Gastroesophageal sphincter (tissue), 4 donors: ENCODE measurements at regions not wholly inside any gene's neighbourhood (a gene's known extent, or its start where the extent isn't known, plus 50 kb on each side); places are given as distances from the start of the nearest gene placed in this dataset.

Experiments used
- ATAC-seq: fragments of 150-250 bp; one replicate; pipeline ENCODE4 v1.9.1; 2016; ENCODE audit warnings: mild to moderate bottlenecking, moderate library complexity
- H3K27ac ChIP-seq, 4 donors: fragments of 200-600 bp; sonication (generic) in 3 of 4; 1 replicate in 3 of 4; 2 replicates in 1 of 4; pipeline ENCODE4 v1.5.1; 2016 to 2019
- H3K27me3 ChIP-seq: fragments of 200-600 bp; sonication (generic); one replicate; pipeline ENCODE4 v1.5.1; 2019
- H3K36me3 ChIP-seq, 2 donors: fragments of 200-600 bp; sonication (generic); one replicate each; pipeline ENCODE4 v1.5.1; 2019; ENCODE audit warnings: control low read depth in 1 of 2
- H3K4me1 ChIP-seq, 3 donors: fragments of 200-600 bp; sonication (generic); 1 replicate in 2 of 3; 2 replicates in 1 of 3; pipeline ENCODE4 v1.5.1; 2016 to 2019; ENCODE audit warnings: control low read depth in 2 of 3
- H3K4me3 ChIP-seq, 2 donors: fragments of 200-600 bp; sonication (generic); one replicate each; pipeline ENCODE4 v1.5.1; 2019; ENCODE audit warnings: mild to moderate bottlenecking in 1 of 2, moderate library complexity in 1 of 2
- H3K9me3 ChIP-seq, 3 donors: fragments of 200-600 bp; sonication (generic); one replicate each; pipeline ENCODE4 v1.5.1; 2017 to 2019; ENCODE audit warnings: control low read depth in 2 of 3
- EP300 ChIP-seq: sonication (generic); formaldehyde crosslinking; IDR thresholded peaks from one replicate; pipeline ENCODE4 v1.6.1; 2017; ENCODE audit warnings: antibody characterized with exemption, mild to moderate bottlenecking
- POLR2A ChIP-seq, 2 donors: fragments of 450-650 bp; IDR thresholded peaks; one replicate each; pipeline ENCODE4 v1.6.1; 2017; ENCODE audit warnings: antibody characterized with exemption in 2 of 2, mild to moderate bottlenecking in 2 of 2, moderate library complexity in 1 of 2
- POLR2AphosphoS5 ChIP-seq: sonication (generic); formaldehyde crosslinking; IDR thresholded peaks from one replicate; pipeline ENCODE4 v1.6.1; 2017; ENCODE audit warnings: antibody characterized with exemption
- WGBS, 2 donors: methylation state at CpG; one replicate each; pipeline ENCODE4 v1.1.5; 2018; ENCODE audit warnings: low coverage in 1 of 2; 5-methylcytosine and 5-hydroxymethylcytosine counted together
- TF ChIP-seq, protein P1 (sequence below), 4 experiments: fragments of 200-600 bp in 2 of 4; fragments of 450-650 bp in 2 of 4; sonication (generic) in 1 of 4; IDR thresholded peaks; one replicate each; pipeline ENCODE4 v1.5.1; 2017 to 2019; ENCODE audit warnings: antibody characterized with exemption in 4 of 4, mild to moderate bottlenecking in 2 of 4, moderate library complexity in 2 of 4

DNA sequence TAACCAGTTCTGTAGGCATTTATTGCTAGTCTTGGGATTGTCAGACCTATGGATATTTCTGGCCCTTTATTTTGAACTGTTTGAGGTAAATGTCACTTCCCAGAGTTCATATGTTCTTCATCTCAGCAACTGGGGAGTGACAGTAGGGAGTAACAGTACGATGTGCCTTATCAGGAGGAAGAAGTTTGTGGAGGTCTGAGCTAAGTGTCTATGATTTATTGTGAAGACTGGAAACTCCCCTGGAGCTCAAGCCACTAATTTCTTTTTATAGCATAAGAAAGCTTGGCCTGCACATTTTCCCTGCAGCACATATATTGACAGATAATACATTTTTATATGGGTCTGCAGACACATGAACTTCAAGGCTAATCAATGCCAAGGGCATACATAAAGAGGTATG lies 383.8 kb downstream of the GRXCR1 start:
- TF ChIP-seq, protein P1, sequence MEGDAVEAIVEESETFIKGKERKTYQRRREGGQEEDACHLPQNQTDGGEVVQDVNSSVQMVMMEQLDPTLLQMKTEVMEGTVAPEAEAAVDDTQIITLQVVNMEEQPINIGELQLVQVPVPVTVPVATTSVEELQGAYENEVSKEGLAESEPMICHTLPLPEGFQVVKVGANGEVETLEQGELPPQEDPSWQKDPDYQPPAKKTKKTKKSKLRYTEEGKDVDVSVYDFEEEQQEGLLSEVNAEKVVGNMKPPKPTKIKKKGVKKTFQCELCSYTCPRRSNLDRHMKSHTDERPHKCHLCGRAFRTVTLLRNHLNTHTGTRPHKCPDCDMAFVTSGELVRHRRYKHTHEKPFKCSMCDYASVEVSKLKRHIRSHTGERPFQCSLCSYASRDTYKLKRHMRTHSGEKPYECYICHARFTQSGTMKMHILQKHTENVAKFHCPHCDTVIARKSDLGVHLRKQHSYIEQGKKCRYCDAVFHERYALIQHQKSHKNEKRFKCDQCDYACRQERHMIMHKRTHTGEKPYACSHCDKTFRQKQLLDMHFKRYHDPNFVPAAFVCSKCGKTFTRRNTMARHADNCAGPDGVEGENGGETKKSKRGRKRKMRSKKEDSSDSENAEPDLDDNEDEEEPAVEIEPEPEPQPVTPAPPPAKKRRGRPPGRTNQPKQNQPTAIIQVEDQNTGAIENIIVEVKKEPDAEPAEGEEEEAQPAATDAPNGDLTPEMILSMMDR (IDR thresholded peaks at IDR 0.05): no peak
- TF ChIP-seq POLR2A (IDR thresholded peaks at IDR 0.05) (no peak), EP300 (no peak), POLR2AphosphoS5 (no peak)

DNA sequence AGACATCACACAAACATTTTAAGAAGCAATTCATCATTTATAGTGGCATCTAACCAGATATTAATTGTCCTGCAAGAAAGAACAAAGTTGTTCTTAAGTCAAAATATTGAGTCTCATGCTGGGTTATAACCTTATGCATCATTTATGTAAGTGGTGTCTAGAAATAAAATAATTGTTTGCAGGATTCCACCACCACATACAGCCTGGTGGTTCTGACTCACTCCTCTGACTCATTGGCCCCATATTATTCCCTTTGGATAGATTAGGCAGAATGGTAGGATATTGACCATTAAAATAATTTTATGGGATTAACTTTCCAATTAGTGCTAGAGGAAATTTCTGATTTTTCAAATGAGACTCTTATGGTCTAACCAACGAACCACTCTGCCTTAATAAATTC lies 384.5 kb downstream of the GRXCR1 start:
- WGBS, 2 donors: 50 to 80% methylated on average over 1 of the region's 1 CpG
- H3K9me3 ChIP-seq: no peaks in the 10 kb centered on the region
- H3K4me3 ChIP-seq: no peak overlapping the region
- no peaks in the 10 kb centered on the region for H3K4me1 ChIP-seq
- TF ChIP-seq, protein P1 (IDR thresholded peaks at IDR 0.05): no peak
- TF ChIP-seq POLR2AphosphoS5: no peak
- no peak for TF ChIP-seq POLR2A (IDR thresholded peaks at IDR 0.05)
- no peak for TF ChIP-seq EP300
- H3K36me3 ChIP-seq: no peaks in the 10 kb centered on the region
- ATAC-seq: no peak
- no peaks in the 10 kb centered on the region for H3K27me3 ChIP-seq
- H3K27ac ChIP-seq: no peak overlapping the region

More for the DNA sequence above, 383.8 kb downstream of the GRXCR1 start:
- Histone ChIP-seq H3K36me3 (no peaks in the 10 kb centered on the region), H3K27ac (no peak overlapping the region), H3K4me3 (no peak overlapping the region), H3K27me3 (no peaks in the 10 kb centered on the region), H3K4me1 (no peaks in the 10 kb centered on the region), H3K9me3 (no peaks in the 10 kb centered on the region)
- ATAC-seq: no peak
- 14 to 33% methylated on average over 1 of the region's 1 CpG for WGBS, 2 donors

DNA sequence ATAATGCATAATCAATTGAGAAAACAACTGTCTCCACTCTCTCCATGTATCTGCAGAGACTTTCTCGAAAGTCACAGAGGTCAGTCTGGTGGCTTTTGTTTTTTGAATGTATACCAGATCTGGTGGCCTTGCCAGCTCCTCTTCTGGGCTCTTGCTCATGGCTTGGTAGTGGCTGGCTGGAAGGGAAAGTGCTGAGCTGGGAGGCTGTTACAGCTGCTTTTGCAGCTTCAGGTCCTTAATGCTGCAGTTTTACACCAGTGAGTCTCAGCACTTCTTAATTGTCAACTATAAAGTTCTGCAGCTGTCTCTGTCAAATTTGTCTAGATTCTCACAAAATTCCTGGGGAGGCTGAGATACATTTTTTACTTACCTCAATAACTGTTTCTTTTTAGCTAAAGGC lies 390.0 kb downstream of the GRXCR1 start:
- 50 to 91% methylated on average over 1 of the region's 1 CpG for WGBS, 2 donors
- no peaks in the 10 kb centered on the region for H3K9me3 ChIP-seq
- H3K36me3 ChIP-seq: no peaks in the 10 kb centered on the region
- no peak for ATAC-seq
- no peaks in the 10 kb centered on the region for H3K4me1 ChIP-seq
- H3K4me3 ChIP-seq: no peak overlapping the region
- H3K27ac ChIP-seq: no peak overlapping the region
- TF ChIP-seq POLR2AphosphoS5: no peak
- TF ChIP-seq, protein P1 (IDR thresholded peaks at IDR 0.05): no peak
- TF ChIP-seq EP300: no peak
- no peak for TF ChIP-seq POLR2A (IDR thresholded peaks at IDR 0.05)
- no peaks in the 10 kb centered on the region for H3K27me3 ChIP-seq

DNA sequence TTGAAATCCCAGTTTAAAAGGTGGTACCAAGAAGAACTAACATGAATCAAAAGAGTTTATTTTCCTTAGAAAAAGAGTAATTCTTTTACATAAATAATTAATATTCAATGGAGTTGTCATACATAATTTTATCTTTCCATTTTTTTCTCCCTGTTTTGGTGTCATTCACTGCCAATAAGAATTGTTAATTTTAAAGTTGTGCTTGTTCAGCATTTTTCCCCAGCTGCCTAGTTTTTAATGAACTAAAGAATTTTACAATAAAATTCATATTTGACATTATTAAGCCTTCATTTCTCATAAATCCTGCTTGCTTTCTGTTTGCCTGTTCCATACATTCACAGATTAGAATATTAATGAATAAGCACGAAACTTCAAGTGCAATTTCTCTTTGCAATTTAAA lies 393.6 kb downstream of the GRXCR1 start:
- H3K4me3 ChIP-seq: no peak overlapping the region
- no peaks in the 10 kb centered on the region for H3K27me3 ChIP-seq
- WGBS, 2 donors: 20 to 67% methylated on average over 1 of the region's 1 CpG
- no peak for ATAC-seq
- H3K9me3 ChIP-seq: no peaks in the 10 kb centered on the region
- no peaks in the 10 kb centered on the region for H3K4me1 ChIP-seq
- no peak overlapping the region for H3K27ac ChIP-seq
- TF ChIP-seq POLR2A (IDR thresholded peaks at IDR 0.05) (no peak), POLR2AphosphoS5 (no peak), EP300 (no peak)
- TF ChIP-seq, protein P1 (IDR thresholded peaks at IDR 0.05): no peak
- no peaks in the 10 kb centered on the region for H3K36me3 ChIP-seq

DNA sequence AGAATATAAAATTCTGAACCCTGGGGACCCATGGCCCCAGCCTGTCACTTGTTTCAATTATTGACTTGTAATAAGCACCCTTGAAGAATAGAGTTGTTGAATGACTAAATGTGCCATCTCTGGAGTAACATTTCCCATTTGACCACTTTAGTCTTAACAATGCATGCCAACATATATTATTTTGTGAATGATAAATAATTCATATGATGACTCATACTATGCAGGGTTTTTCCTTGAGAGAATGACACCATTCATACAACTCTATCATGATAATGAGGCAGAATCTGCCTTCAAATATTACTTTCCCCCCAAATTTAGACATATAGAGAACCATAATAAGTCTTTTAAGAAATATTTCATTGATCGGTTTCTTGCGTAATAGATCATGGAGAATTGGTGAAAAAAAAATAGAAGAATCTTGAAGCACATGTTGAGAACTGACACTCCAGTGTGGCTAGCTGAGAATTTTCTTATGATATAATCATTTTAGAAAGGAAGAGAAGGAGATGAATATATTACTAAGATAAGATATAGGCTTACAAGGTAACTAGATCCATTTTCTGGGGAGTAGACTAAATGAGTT lies 404.5 kb downstream of the GRXCR1 start:
- 98 to 100% methylated on average over 2 of the region's 2 CpGs for WGBS, 2 donors
- H3K4me3 ChIP-seq: no peak overlapping the region
- TF ChIP-seq POLR2A (IDR thresholded peaks at IDR 0.05) (no peak), EP300 (no peak), POLR2AphosphoS5 (no peak)
- TF ChIP-seq, protein P1 (IDR thresholded peaks at IDR 0.05): no peak
- ATAC-seq: no peak
- no peak overlapping the region for H3K27ac ChIP-seq
- H3K36me3 ChIP-seq: no peaks in the 10 kb centered on the region
- H3K4me1 ChIP-seq: no peaks in the 10 kb centered on the region
- H3K27me3 ChIP-seq: no peaks in the 10 kb centered on the region
- H3K9me3 ChIP-seq: no peaks in the 10 kb centered on the region
